HG03565 (cell line): ENCODE measurements at regions not wholly inside any gene's neighbourhood (a gene's known extent, or its start where the extent isn't known, plus 50 kb on each side); places are given as distances from the start of the nearest gene placed in this dataset.

ENCODE experiments used
- ATAC-seq: cut with Tn5 transposase; IDR thresholded peaks from one replicate; pipeline ENCODE4 v1.9.1; 2021; ENCODE audit warnings: mild to moderate bottlenecking, moderate library complexity; ENCODE audit not compliant: unreplicated experiment

DNA sequence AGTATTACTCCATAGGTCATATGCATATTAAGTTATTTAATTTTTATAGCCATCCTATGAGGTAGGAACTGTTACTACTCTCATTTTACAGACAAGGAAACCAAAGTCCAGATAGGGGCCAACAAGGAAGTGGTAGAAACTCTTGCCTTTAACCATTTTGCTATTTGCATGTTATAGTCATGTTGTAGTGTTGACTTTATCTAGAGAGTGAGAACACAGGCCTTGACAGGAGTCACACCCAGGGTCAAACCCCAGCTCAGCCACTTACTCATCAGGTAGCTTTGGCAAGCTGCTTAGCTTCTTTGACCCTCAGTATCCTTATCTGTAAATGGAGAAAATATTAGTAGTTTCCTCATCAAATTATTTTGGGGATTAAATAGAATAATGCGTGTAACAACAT is 156.2 kb downstream of the CAND1 start:
- ATAC-seq = no peak

DNA sequence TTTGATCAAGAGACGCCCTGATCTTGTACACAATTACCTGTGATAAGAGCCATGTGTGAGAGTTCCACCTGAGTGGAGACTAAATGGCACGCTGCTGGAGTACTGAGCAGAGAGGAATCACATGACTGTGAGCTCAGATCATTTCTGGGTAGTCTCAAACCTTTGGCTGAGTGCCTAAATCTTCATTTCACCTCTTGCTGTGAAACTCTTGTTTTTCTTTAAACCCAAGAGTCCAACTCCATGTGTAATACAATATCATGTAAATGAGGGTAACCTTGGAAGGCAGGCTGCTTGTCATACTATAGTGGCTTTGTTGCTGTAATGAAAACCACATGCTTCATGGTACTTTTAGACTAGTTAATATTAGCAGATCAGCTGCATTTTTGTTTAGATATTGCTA is 156.9 kb downstream of the CAND1 start:
- ATAC-seq = no peak

DNA sequence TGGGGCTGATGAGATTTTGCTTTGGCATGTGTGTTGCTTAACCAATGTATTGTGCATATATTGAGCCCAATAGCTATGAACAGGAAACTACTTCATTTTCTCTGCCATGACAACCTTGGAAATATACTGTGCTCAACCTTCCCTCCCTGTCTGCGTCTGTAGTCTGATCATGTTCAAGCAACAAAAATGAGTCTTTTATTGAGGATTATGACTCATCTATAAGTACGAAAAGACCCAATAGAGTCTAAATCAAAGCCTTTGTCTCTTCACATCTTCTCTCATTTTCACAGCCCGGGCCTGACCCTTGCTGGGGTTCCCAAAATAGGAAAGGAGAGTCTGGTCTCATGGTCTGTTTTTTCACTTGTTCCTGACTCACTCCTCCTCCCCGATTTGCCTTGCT is 158.2 kb downstream of the CAND1 start:
- no peak for ATAC-seq

DNA sequence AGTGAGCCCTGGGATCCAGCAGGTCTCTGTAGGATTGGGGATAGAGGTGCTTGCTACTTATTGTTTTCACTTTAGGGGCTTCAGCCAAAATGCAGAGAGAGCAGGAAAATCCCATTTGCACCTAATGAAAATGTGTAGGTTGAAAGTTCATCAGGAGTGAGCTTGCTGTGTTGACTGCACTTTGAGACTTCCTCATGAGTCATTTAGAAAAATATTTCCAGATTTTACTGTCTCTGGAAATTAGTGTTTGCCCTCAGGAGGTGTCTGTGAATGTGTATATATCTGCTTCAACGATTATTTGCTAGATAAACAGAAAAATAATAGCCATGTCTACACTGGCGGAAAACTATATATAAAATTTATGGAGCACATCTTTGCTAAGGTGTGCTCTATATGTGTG is 159.3 kb downstream of the CAND1 start:
- no peak for ATAC-seq

DNA sequence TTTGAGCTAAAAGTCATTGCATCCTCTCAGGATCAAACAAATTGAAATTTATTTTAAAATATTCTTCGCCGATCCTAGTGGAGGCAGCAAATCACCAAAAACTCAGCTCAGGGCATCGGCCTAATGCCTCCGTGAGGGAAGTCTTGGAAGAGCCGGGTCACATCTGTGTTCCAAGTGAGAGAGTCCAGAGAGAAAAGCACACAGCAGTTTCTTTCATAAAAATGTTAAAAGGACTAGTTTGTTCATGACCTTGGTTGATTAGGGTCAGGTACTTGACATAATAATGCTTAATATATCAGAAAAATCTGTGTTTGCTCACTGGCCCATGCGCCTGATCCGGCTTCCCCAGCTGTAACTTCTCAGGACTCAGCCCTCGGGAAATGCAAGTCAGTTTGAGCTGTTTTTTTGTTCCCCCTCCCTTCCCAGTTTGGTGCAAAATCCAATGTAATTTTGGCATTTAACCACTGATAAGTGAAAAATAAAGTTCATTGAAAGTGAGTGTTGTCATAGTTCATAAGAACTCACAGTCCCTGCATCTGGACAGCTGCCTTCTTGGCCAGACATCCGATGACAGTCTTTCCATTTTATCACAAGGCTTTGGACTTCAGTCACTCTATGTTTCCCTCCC is 161.7 kb downstream of the CAND1 start:
- ATAC-seq = no peak

DNA sequence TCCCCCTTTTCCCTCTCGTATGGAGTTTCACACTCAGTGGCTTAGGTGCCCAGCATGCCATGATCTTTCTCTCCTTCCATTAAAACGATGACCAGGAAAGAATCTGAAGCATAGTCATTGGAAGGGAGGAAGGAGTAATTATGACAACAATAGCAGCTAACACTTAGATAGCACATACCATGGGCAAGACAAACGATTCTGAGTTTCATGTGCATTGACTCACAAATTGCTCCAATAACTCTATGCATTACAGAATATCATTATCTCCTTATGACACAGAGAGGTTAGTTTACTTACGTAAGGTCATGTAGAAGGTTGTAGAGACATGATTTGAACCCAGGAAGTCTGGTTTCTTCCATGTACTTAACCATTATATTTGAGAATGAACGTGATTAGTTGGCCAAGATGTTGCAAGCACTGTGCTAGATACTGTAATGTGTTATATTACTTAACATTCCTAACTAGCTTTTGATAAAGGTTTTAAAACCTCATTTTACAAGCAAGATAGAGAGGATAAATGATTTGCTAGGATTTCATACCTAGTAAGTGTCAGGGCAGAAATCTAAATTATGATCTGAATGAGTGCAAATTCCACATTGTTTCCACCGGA is 162.4 kb downstream of the CAND1 start:
- ATAC-seq = no peak

DNA sequence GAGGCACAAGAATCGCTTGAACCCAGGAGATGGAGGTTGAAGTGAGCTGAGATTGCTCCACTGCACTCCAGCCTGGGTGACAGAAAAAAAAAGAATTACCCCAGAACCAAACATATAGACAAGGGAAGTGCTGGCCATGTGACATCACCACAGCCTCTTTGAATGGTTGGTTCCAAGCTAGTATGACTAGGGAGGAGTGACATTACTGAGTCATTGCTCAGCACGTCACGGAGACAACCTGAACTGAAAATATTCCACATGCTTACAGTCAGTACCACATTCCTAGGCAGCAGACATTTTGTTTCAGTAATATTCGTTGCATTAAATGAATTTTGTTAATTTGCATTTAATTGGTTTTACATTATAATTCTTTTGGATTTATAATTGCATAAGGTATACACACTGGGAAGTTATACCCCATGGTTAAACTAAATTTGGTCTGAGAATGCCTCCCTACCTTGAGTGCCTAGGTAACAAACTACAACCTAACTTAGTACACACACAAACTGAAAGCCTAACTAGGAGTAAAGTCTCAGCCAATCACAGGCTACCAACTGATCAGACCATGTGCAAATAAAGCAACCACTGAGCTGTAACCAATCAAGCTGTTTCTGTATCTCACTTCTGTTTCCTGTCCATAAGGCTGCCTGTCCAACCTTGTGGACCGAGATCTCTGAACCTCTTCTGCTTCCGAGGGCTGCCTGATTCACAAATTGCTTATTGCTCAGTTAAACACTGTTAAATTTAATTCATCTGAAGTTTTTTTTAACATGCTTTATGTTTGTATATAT is 164.4 kb downstream of the CAND1 start:
- peak; percentile 77 for ATAC-seq

DNA sequence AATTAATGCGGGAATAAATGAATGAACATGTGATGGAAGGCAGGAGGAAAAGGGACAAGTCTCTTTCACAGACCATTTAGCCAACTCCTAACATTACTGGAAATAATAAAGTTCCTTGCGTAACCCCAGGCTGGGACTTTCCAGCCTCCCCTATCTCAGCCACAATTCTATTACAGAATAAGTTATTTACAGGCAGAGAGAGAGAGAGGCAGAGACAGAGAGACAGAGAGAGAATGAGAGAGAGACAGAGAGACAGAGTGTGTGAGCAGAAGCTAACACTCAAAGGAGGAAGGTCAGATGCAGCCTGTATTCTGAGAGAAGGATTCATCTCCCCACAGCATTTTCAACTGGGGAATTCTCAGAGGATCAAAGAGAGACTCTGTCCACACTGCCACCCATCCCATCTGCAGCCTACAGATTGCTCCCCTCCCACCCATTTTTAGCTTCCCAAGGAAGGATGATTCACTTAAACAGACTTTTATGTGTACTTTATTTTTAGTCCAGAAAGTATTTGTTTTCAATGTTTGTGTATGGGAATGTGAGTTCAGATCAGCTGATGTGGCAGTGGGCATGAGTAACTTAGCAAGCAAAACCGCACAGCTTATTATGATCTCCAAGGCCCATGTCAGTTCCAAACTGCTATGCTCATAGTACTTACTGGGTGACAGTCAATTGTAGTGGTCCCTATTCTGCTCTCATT is 165.7 kb downstream of the CAND1 start:
- ATAC-seq = no peak

DNA sequence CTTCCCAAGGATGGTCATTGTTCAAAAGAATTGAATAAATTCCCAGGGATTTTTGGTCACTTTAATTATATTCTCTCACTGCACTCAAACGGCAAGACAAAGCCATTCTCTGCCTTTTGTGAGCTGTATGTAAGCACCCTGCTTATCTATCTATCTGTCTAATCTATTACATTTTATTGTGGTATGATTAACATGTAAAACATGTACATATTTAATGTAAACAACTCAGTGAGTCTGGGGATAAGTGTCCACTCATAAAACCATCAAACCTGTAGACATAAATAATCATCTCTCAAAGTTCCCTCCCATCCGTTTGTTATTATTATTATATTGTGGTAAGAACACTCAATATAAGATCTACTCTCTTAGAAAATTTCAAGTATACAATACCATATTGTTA is 167.1 kb downstream of the CAND1 start:
- no peak for ATAC-seq

DNA sequence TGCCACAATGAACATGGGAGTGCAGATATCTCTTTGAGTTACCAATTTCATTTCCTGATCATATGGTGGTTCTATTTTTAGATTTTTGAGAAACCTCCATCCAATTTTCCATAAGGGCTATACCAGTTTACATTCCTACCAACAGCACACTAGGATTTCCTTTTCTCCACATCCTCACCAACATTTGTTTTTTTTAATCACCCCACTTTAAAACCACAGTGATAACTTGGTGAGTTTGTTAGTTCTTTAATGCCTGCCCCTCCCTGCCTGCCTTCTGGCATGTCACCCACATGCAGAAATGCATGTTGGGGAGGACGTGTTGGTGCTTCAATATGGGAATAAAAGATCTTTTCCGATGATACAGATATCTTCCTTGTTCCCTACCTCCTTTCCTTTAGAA is 167.9 kb downstream of the CAND1 start:
- ATAC-seq = no peak

DNA sequence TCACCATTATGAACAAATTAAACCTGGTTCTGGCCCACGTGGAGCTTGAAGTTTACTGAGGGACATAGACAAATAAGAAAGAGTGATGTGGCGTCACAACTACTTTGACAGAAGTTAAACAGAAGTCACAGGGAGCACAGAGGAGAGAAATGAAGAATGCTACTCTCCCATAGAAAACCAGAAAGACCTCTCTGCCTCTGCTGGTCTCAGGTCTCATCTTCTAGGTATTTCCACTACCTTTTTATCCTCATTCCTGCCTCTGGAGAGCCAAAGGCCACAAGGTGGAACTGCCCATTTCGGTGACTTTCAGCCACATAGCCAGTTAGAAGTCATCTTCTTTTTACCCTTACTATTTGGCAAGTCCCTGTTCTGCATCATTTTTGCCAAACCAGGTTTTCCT is 170.5 kb downstream of the CAND1 start:
- no peak for ATAC-seq

DNA sequence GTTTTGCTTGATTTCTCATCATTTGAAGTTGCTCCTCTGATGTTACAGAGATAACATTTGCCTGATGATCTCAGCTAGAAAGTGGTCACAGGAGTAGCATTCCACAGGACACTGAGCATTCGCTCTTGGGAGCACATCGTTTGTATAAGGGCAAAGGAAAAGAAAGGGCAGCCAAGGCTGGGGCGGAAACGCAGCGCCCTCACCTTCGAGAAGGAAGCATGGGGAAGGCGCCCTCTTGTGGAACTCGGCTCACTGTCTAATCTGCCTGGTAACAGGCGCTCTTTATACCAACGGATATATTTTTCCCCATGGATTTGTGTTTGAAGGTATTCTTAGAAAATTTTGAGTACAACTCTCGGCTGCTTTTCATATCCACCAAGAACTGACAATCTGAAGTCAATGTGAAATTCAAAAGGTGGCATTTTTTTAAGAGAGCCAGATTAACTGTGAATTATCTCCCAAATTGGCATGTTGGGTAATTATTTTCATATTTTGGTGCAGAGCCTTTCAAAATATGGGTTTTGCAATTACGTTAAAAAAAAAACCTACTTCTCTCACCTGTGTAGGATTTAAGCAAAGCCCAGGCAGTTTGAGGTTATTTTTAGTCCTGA is 172.7 kb downstream of the CAND1 start:
- peak; percentile 90 for ATAC-seq

DNA sequence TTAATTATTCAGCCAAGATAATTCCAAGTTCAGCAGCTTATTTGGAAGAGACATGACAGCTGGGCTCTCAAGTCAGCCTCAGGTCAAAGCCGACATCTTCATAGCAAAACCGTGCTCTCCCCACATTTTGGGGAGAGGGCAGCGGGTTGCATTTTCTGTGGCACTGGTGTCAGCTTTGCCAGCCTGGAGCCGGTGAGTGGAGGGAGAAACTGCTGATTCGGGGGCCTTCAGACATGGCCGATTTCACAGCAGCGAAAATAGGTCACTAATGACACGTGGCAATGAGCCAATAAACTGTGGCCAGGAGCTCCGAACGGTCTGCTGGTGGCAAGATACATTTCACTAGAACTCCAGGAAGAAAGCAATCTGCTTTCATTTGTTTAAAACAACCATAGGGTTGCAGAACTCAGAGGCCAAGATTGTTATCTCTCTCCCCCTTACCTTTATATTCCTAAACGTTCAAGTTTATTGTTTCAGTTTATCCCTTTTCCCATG is 173.2 kb downstream of the CAND1 start:
- ATAC-seq = no peak

DNA sequence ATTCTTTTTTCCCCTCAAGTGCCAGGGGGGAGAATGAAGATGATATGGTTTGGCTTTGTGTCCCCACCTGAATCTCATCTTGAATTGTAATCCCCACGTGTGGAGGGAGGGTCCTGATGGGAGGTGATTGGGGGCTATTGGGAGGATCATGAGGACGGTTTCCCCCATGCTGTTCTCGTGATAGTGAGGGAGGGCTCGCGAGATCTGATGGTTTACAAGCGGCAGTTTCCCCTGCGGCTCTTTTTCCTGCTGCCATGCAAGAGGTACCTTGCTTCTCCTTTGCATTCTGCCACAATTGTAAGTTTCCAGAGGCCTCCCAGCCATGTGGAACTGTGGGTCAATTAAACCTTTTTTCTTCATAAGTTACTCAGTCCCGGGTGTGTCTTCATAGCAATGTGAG is 173.7 kb downstream of the CAND1 start:
- ATAC-seq = no peak

DNA sequence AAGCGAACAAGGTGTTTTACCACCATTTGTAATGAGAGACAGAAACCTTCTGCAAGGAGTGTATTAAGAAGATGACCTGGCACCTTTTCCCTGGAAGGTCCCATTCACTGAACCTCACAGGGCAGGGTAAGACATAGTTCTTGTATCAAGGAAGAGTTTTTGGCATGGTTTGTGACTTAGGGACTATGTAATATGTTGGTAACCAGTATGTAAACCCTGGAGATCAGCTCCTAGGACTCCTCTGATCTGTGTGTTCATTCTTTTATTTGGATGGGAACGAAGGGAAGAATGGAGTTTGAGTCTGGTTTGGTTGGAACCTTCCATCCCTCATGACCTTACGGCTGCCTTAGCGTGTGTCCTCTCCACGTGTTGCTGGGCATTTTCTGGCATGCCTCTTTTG is 175.4 kb downstream of the CAND1 start:
- no peak for ATAC-seq

DNA sequence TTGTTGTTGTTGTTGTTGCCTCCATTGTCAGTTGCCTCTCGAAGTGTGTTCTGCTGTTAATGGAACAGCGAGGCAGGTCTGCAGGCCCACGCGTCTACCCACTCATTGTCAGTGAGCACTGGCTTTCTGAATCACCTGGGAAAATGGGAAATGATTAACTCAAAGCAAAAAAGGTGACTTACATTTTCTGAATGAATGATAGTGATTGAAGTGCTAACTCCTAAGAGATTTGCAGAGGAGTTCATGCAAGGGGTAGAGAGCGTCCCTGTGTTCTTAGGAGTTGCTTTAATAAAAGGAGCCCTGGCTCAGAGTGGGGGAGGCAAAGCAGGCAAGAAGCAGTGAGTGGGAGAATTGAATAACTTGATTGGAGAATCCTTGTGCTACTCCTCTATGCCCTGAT is 177.6 kb downstream of the CAND1 start:
- ATAC-seq = no peak

DNA sequence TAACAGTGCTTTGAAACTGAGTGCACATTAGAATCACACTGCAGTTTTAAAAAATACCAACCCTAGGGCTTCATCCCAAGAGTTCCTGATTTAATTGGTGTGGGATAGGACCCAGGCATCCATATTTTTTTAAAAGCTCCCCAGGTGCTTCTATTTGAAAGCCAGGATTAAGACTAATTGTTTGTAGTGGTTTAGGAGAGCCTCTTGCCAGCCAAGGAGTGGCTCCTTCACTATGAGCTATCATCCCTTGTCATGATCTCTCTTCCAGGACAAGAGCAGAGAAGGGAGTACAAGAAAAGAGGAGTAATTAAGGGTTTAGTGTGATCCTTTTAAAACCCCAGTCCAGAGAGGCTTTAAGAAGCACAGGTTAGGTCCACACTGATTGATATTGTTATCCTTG is 178.0 kb downstream of the CAND1 start:
- no peak for ATAC-seq

DNA sequence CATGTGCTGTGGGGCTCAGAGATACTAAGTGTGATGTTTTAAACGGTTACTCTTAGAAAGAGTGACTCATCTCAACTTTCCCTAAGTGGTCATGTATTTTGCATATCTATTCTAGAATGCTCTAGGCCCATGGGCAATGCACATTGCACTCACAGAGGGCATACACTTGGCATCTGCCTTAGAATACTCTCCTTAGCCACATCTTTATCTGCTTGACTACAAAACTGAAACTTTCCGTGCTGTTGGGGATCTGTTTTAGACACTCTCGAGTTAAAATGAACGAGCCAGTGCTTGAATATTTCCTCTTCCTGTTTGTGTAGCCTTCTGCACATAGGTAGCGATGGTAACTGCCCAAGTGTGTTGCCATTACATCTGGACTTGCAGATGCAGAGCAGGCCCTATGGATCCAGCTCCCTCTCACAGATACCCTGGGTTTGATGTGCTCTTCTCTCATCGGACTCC is 180.5 kb downstream of the CAND1 start:
- ATAC-seq = peak; percentile 76

DNA sequence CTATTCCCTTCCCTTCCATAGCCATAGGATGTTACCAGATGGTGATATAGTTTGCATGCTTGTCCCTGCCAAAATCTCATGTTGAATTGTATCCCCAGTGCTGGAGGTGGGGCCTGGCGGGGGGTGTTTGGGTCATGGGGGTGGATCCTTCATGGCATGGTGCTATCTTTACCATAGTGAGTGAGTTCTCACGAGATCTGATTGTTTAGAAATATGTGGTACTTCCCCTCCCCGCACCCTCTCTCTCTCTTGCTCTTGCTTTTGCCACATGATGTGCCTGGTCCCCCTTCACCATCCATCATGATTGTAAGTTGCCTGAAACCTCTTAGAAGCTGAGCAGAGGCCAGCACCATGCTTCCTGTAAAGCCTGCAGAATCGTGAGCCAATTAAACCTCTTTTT is 181.3 kb downstream of the CAND1 start:
- ATAC-seq = no peak

DNA sequence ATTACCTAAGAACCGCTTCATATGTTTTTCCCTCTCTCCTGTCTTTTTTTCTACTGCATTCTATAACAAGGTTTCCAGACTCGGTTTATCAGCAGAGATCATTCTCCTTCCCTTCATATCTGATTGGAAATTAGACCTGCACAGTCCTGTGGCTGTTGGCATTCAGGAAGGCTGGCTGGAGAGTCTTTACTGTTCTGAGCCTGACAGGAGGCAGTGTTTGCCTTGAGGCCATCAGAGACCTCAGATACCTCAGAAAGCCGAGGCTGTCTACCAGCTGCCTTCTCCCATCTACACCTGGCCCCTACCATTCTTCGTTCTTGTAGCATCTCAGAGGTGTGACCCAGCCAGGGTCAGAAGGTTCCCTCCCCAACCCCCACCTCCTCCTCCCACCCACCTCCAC is 182.0 kb downstream of the CAND1 start:
- no peak for ATAC-seq
